ENCODE measurements at regions not wholly inside any gene's neighbourhood (a gene's known extent, or its start where the extent isn't known, plus 50 kb on each side); places are given as distances from the start of the nearest gene placed in this dataset.
"Not testable (repeated sequence)": the region's sequence is repeated elsewhere in the genome, so short reads cannot be mapped to it uniquely, and the experiment has no call there.

GRCh38 chr9:30280229-30280900 lies 2104.1 kb upstream of the ACO1 start:
- no peak for DNase-seq (ENCODE audit: missing footprints)
- no peak for ATAC-seq
- intact Hi-C loops (cut with DNase I), result no loop called here

- intact Hi-C loops (cut with DNase I), result no loop called here
- ATAC-seq (no peak), DNase-seq (ENCODE audit: missing footprints) (no peak)
These were observed 2095.0 kb upstream of the ACO1 start for GRCh38 chr9:30289435-30289834.

- DNase-seq (ENCODE audit: missing footprints); ATAC-seq; intact Hi-C loops (cut with DNase I): not testable (repeated sequence)
These were observed 2092.4 kb upstream of the ACO1 start for GRCh38 chr9:30292026-30292425.

GRCh38 chr9:30293231-30293630 lies 2091.2 kb upstream of the ACO1 start:
- ATAC-seq (no peak), DNase-seq (ENCODE audit: missing footprints) (no peak)
- intact Hi-C loops (cut with DNase I), result no loop called here

GRCh38 chr9:30299126-30299780 lies 2085.2 kb upstream of the ACO1 start:
- ATAC-seq, result no peak
- intact Hi-C loops (cut with DNase I), result no loop called here
- DNase-seq (ENCODE audit: missing footprints), result no peak

GRCh38 chr9:30301271-30301963 lies 2083.0 kb upstream of the ACO1 start:
- intact Hi-C loops (cut with DNase I), result no loop called here
- no peak for ATAC-seq
- no peak for DNase-seq (ENCODE audit: missing footprints)

GRCh38 chr9:30310711-30311110 lies 2073.7 kb upstream of the ACO1 start:
- DNase-seq (ENCODE audit: missing footprints) (no peak), ATAC-seq (no peak)
- intact Hi-C loops (cut with DNase I), result no loop called here

- ATAC-seq (no peak), DNase-seq (ENCODE audit: missing footprints) (no peak)
- intact Hi-C loops (cut with DNase I), result no loop called here
These were observed 2055.0 kb upstream of the ACO1 start for GRCh38 chr9:30329431-30329830.

- intact Hi-C loops (cut with DNase I), result no loop called here
- DNase-seq (ENCODE audit: missing footprints), result peak; percentile 57
- no peak for ATAC-seq
These were observed 2035.5 kb upstream of the ACO1 start for GRCh38 chr9:30348904-30349303.

- DNase-seq (ENCODE audit: missing footprints) (peak; percentile 33), ATAC-seq (no peak)
- intact Hi-C loops (cut with DNase I), result no loop called here
These were observed 2034.6 kb upstream of the ACO1 start for GRCh38 chr9:30349526-30350513.

- intact Hi-C loops (cut with DNase I), result no loop called here
- no peak for DNase-seq (ENCODE audit: missing footprints)
These were observed 2028.2 kb upstream of the ACO1 start for GRCh38 chr9:30356221-30356620.

GRCh38 chr9:30362373-30362772 lies 2022.1 kb upstream of the ACO1 start:
- intact Hi-C loops (cut with DNase I), result no loop called here
- ATAC-seq (no peak), DNase-seq (ENCODE audit: missing footprints) (no peak)

More at GRCh38 chr9:30356221-30356620, 2028.2 kb upstream of the ACO1 start:
- no peak for ATAC-seq

GRCh38 chr9:30366140-30366539 lies 2018.3 kb upstream of the ACO1 start:
- ATAC-seq; DNase-seq (ENCODE audit: missing footprints); intact Hi-C loops (cut with DNase I): not testable (repeated sequence)

- no peak for ATAC-seq
- no peak for DNase-seq (ENCODE audit: missing footprints)
- intact Hi-C loops (cut with DNase I), result no loop called here
These were observed 2002.2 kb upstream of the ACO1 start for GRCh38 chr9:30382271-30382670.

GRCh38 chr9:30410273-30410672 lies 1974.2 kb upstream of the ACO1 start:
- no peak for ATAC-seq
- DNase-seq (ENCODE audit: missing footprints), result no peak
- intact Hi-C loops (cut with DNase I), result no loop called here

- ATAC-seq, result no peak
- no peak for DNase-seq (ENCODE audit: missing footprints)
- intact Hi-C loops (cut with DNase I), result no loop called here
These were observed 1972.9 kb upstream of the ACO1 start for GRCh38 chr9:30411571-30411970.

- no peak for ATAC-seq
- intact Hi-C loops (cut with DNase I), result no loop called here
- DNase-seq (ENCODE audit: missing footprints), result no peak
These were observed 1925.3 kb upstream of the ACO1 start for GRCh38 chr9:30459156-30459555.

- ATAC-seq (no peak), DNase-seq (ENCODE audit: missing footprints) (no peak)
- intact Hi-C loops (cut with DNase I), result no loop called here
These were observed 1907.6 kb upstream of the ACO1 start for GRCh38 chr9:30476826-30477225.

GRCh38 chr9:30478684-30479083 lies 1905.8 kb upstream of the ACO1 start:
- intact Hi-C loops (cut with DNase I), result no loop called here
- no peak for DNase-seq (ENCODE audit: missing footprints)
- no peak for ATAC-seq

Data from Right ventricle myocardium inferior (tissue), 1 donor.